ENCODE measurements at regions not wholly inside any gene's neighbourhood (a gene's known extent, or its start where the extent isn't known, plus 50 kb on each side); places are given as distances from the start of the nearest gene placed in this dataset.
"Not testable (repeated sequence)": the region's sequence is repeated elsewhere in the genome, so short reads cannot be mapped to it uniquely, and the experiment has no call there.

- not testable (repeated sequence) for H3K79me2 ChIP-seq; H3K9me3 ChIP-seq (ENCODE audit: low read depth); H3K9me2 ChIP-seq (replicated peaks; ENCODE audit: insufficient read depth); DNase-seq (ENCODE audit: low spot score); H3K27me3 ChIP-seq; H3K36me3 ChIP-seq (replicated peaks; ENCODE audit: insufficient read depth, low read depth); H3K27ac ChIP-seq; H2AFZ ChIP-seq; H4K20me1 ChIP-seq (ENCODE audit: insufficient read depth, poor library complexity, severe bottlenecking); H3K4me2 ChIP-seq; H3K4me3 ChIP-seq; H3K4me1 ChIP-seq (ENCODE audit: insufficient read depth)
- WGBS (ENCODE audit: low lambda C conversion rate, missing lambda C conversion rate): 88% methylated on average over 8 of the region's 8 CpGs
These were observed 1041.3 kb downstream of the OLFM4 start for GRCh38 chr13:54069958-54070357.

- no peak for DNase-seq (ENCODE audit: low spot score)
- Histone ChIP-seq H3K4me3 (no peak overlapping the region), H3K4me1 (ENCODE audit: insufficient read depth) (no peaks in the 10 kb centered on the region), H3K36me3 (replicated peaks; ENCODE audit: insufficient read depth, low read depth) (no peaks in the 10 kb centered on the region), H3K4me2 (no peak overlapping the region), H3K79me2 (no peaks in the 10 kb centered on the region), H2AFZ (no peak overlapping the region), H4K20me1 (ENCODE audit: insufficient read depth, poor library complexity, severe bottlenecking) (no peaks in the 10 kb centered on the region), H3K27me3 (no peaks in the 10 kb centered on the region), H3K9me3 (ENCODE audit: low read depth) (no peaks in the 10 kb centered on the region), H3K27ac (no peak overlapping the region), H3K9me2 (replicated peaks; ENCODE audit: insufficient read depth) (no peaks in the 10 kb centered on the region)
- TF ChIP-seq CTCF (IDR thresholded peaks at IDR 0.05; ENCODE audit: poor library complexity): no peak
- TF ChIP-seq EZH2 (IDR thresholded peaks at IDR 0.05; ENCODE audit: borderline replicate concordance): no peak
- TF ChIP-seq EZH2phosphoT487 (IDR thresholded peaks at IDR 0.05; ENCODE audit: low read depth, severe bottlenecking, unreplicated experiment): no peak
These were observed 1049.0 kb downstream of the OLFM4 start for GRCh38 chr13:54077569-54077968.

GRCh38 chr13:54078271-54078870 is 1049.8 kb downstream of the OLFM4 start:
- Histone ChIP-seq H3K9me3 (ENCODE audit: low read depth) (no peaks in the 10 kb centered on the region), H3K79me2 (no peaks in the 10 kb centered on the region), H3K27ac (no peak overlapping the region), H3K36me3 (replicated peaks; ENCODE audit: insufficient read depth, low read depth) (no peaks in the 10 kb centered on the region), H3K4me1 (ENCODE audit: insufficient read depth) (no peaks in the 10 kb centered on the region), H3K9me2 (replicated peaks; ENCODE audit: insufficient read depth) (no peaks in the 10 kb centered on the region), H3K27me3 (no peaks in the 10 kb centered on the region), H2AFZ (no peak overlapping the region), H3K4me2 (no peak overlapping the region), H3K4me3 (no peak overlapping the region), H4K20me1 (ENCODE audit: insufficient read depth, poor library complexity, severe bottlenecking) (no peaks in the 10 kb centered on the region)
- DNase-seq (ENCODE audit: low spot score): no peak
- no peak for TF ChIP-seq EZH2phosphoT487 (IDR thresholded peaks at IDR 0.05; ENCODE audit: low read depth, severe bottlenecking, unreplicated experiment)
- TF ChIP-seq CTCF (IDR thresholded peaks at IDR 0.05; ENCODE audit: poor library complexity): no peak
- no peak for TF ChIP-seq EZH2 (IDR thresholded peaks at IDR 0.05; ENCODE audit: borderline replicate concordance)
- 61% methylated on average over 3 of the region's 3 CpGs for WGBS (ENCODE audit: low lambda C conversion rate, missing lambda C conversion rate)

GRCh38 chr13:54082309-54082708 is 1053.7 kb downstream of the OLFM4 start:
- H3K27me3 ChIP-seq; H3K4me1 ChIP-seq (ENCODE audit: insufficient read depth); H3K9me3 ChIP-seq (ENCODE audit: low read depth); H4K20me1 ChIP-seq (ENCODE audit: insufficient read depth, poor library complexity, severe bottlenecking); H3K27ac ChIP-seq; H3K79me2 ChIP-seq; H2AFZ ChIP-seq; DNase-seq (ENCODE audit: low spot score); H3K4me3 ChIP-seq; H3K4me2 ChIP-seq; H3K36me3 ChIP-seq (replicated peaks; ENCODE audit: insufficient read depth, low read depth); H3K9me2 ChIP-seq (replicated peaks; ENCODE audit: insufficient read depth): not testable (repeated sequence)
- WGBS (ENCODE audit: low lambda C conversion rate, missing lambda C conversion rate): 93% methylated on average over 11 of the region's 11 CpGs

Data from hepatocyte (in vitro differentiated cells).